ENCODE measurements at regions not wholly inside any gene's neighbourhood (a gene's known extent, or its start where the extent isn't known, plus 50 kb on each side); places are given as distances from the start of the nearest gene placed in this dataset.

GRCh38 chr10:78220781-78221180 is 187.1 kb downstream of the RPS24 start:
- TF ChIP-seq CTCF (IDR thresholded peaks at IDR 0.05; ENCODE audit: low read depth, low read length, missing control alignments): no peak
- DNase-seq (ENCODE audit: extremely low read depth, low read depth): no peak
- no peak overlapping the region for H3K4me3 ChIP-seq (replicated peaks; ENCODE audit: low read depth, low read length)

GRCh38 chr10:78222096-78222790 is 188.6 kb downstream of the RPS24 start:
- DNase-seq (ENCODE audit: extremely low read depth, low read depth): no peak
- TF ChIP-seq CTCF (IDR thresholded peaks at IDR 0.05; ENCODE audit: low read depth, low read length, missing control alignments): no peak
- H3K4me3 ChIP-seq (replicated peaks; ENCODE audit: low read depth, low read length): no peak overlapping the region

GRCh38 chr10:78223088-78223487 is 189.4 kb downstream of the RPS24 start:
- no peak overlapping the region for H3K4me3 ChIP-seq (replicated peaks; ENCODE audit: low read depth, low read length)
- TF ChIP-seq CTCF (IDR thresholded peaks at IDR 0.05; ENCODE audit: low read depth, low read length, missing control alignments): no peak
- no peak for DNase-seq (ENCODE audit: extremely low read depth, low read depth)

GRCh38 chr10:78224602-78225001 is 190.9 kb downstream of the RPS24 start:
- no peak for DNase-seq (ENCODE audit: extremely low read depth, low read depth)
- H3K4me3 ChIP-seq (replicated peaks; ENCODE audit: low read depth, low read length): no peak overlapping the region
- no peak for TF ChIP-seq CTCF (IDR thresholded peaks at IDR 0.05; ENCODE audit: low read depth, low read length, missing control alignments)

- TF ChIP-seq CTCF (IDR thresholded peaks at IDR 0.05; ENCODE audit: low read depth, low read length, missing control alignments): no peak
- no peak overlapping the region for H3K4me3 ChIP-seq (replicated peaks; ENCODE audit: low read depth, low read length)
- no peak for DNase-seq (ENCODE audit: extremely low read depth, low read depth)
Observed at GRCh38 chr10:78225594-78225993, 191.9 kb downstream of the RPS24 start.

- H3K4me3 ChIP-seq (replicated peaks; ENCODE audit: low read depth, low read length): no peak overlapping the region
- TF ChIP-seq CTCF (IDR thresholded peaks at IDR 0.05; ENCODE audit: low read depth, low read length, missing control alignments): no peak
- no peak for DNase-seq (ENCODE audit: extremely low read depth, low read depth)
Observed at GRCh38 chr10:78229489-78229888, 195.8 kb downstream of the RPS24 start.
